Neutrophil (primary cell): ENCODE measurements at regions not wholly inside any gene's neighbourhood (a gene's known extent, or its start where the extent isn't known, plus 50 kb on each side); places are given as distances from the start of the nearest gene placed in this dataset.

Experiments used
- H3K27ac ChIP-seq: fragments of 200-600 bp; sonication (generic); 2 replicates; pipeline ENCODE4 v1.5.1; 2016; ENCODE audit warnings: mild to moderate bottlenecking, moderate library complexity
- H3K27me3 ChIP-seq: fragments of 200-600 bp; sonication (generic); 2 replicates; pipeline ENCODE4 v1.6.0; 2016; ENCODE audit warnings: mild to moderate bottlenecking
- H3K36me3 ChIP-seq: fragments of 200-600 bp; sonication (generic); 2 replicates; pipeline ENCODE4 v1.5.1; 2017
- H3K4me1 ChIP-seq, 2 experiments: fragments of 200-600 bp in 1 of 2; sonication (generic) in 1 of 2; 1 replicate in 1 of 2; 2 replicates in 1 of 2; pipeline versions ENCODE4 v1.5.1 to v1.6.1; 2013 to 2016; ENCODE audit warnings: low read depth in 1 of 2, low read length in 1 of 2, mild to moderate bottlenecking in 1 of 2, moderate library complexity in 1 of 2; ENCODE audit not compliant: control insufficient read depth in 1 of 2, insufficient read depth in 1 of 2
- H3K4me3 ChIP-seq, 2 experiments: fragments of 200-600 bp in 1 of 2; sonication (generic) in 1 of 2; 1 replicate in 1 of 2; 2 replicates in 1 of 2; pipeline ENCODE4 v1.5.1; 2013 to 2016; ENCODE audit warnings: low read depth in 1 of 2, low read length in 1 of 2, mild to moderate bottlenecking in 1 of 2, moderate library complexity in 1 of 2
- H3K9me3 ChIP-seq: fragments of 200-600 bp; sonication (generic); 2 replicates; pipeline ENCODE4 v1.5.1; 2016
- TF ChIP-seq, protein P1 (sequence below): fragments of 200-600 bp; sonication (generic); IDR thresholded peaks from 2 replicates; pipeline ENCODE4 v1.5.1; 2016; ENCODE audit warnings: antibody characterized with exemption

DNA sequence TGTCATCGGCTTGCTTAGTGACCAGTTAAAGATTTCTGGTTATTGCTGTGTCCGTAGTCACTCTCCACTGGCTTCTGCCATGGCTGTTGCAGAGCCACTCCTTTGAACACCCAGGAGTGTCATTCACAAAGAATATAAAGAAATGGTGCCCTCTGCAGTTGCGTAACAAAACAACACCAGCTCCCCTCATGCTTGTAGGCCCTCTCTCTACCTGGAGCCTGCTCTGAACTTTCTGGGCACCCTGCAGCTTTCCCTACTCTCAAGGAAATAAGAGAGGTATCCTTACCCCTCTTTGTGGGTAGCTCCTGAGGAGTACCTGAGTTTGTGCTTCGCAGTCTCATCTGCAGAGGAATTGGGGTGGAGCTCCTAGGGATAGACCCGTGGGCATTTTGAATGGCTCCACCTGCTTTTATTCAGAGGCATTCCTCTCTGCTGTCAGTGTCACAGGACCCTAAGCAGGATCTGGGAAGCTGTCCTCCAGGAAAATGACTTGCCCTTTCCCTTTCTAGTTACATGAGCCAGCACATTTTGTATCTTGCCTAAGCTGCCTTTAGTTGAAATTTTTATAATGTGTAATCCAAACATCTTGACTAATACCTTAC lies 97.2 kb upstream of the TMEM260 start:
- Histone ChIP-seq H3K27ac (no peak overlapping the region), H3K4me1 (no peaks in the 10 kb centered on the region), H3K36me3 (no peaks in the 10 kb centered on the region), H3K27me3 (no peaks in the 10 kb centered on the region), H3K4me3 (no peak overlapping the region), H3K9me3 (no peaks in the 10 kb centered on the region)
- TF ChIP-seq, protein P1, sequence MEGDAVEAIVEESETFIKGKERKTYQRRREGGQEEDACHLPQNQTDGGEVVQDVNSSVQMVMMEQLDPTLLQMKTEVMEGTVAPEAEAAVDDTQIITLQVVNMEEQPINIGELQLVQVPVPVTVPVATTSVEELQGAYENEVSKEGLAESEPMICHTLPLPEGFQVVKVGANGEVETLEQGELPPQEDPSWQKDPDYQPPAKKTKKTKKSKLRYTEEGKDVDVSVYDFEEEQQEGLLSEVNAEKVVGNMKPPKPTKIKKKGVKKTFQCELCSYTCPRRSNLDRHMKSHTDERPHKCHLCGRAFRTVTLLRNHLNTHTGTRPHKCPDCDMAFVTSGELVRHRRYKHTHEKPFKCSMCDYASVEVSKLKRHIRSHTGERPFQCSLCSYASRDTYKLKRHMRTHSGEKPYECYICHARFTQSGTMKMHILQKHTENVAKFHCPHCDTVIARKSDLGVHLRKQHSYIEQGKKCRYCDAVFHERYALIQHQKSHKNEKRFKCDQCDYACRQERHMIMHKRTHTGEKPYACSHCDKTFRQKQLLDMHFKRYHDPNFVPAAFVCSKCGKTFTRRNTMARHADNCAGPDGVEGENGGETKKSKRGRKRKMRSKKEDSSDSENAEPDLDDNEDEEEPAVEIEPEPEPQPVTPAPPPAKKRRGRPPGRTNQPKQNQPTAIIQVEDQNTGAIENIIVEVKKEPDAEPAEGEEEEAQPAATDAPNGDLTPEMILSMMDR = no peak

DNA sequence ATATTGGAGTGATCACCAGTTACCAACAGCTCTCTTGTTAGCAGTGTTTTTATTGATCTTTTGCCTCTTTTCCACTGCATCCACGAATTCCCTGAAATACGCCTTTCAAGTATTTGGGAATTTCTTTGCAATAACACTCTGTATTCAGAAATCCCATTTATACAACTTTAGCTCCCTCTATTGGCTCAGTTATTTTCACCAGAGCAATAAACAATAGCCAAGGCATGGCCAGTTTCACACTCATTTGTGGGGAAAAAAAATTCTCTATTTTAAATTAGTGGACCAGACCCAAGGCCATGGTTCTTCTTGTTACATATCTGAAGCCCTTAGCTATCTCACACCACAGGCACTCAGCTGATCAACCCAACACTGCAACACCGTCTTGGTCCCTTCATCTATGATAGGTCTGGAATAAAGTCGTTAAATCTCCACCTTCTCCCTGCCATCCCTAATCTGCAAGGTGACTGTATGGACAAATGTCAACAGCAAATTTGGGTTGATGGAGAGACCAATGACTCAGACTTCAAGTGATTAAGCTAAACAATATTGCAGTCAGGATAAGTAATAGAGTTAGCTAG lies 92.4 kb upstream of the TMEM260 start:
- Histone ChIP-seq H3K4me3 (no peak overlapping the region), H3K27ac (no peak overlapping the region), H3K4me1 (no peaks in the 10 kb centered on the region), H3K9me3 (no peaks in the 10 kb centered on the region), H3K36me3 (no peaks in the 10 kb centered on the region), H3K27me3 (no peaks in the 10 kb centered on the region)
- TF ChIP-seq, protein P1 = no peak

DNA sequence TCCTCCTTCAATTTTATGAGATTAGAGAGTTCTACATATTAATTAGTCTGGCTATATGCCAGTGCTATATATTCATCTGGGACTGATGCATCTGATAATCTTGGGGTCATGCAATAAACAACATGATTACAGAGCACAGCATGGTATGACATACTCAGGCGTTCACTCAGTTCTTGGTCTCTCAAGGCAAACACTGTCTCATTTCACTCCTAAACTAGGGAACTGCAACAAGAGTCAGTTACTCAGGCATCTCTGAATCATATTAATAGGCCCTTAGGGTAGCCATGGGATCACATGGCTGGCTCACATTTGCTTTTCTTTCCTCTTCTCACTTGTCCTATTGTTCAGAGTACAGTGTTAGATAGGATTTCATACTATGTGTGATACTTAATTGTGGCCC lies 91.8 kb upstream of the TMEM260 start:
- Histone ChIP-seq H3K9me3 (no peaks in the 10 kb centered on the region), H3K4me3 (no peak overlapping the region), H3K27me3 (no peaks in the 10 kb centered on the region), H3K36me3 (no peaks in the 10 kb centered on the region), H3K4me1 (no peaks in the 10 kb centered on the region), H3K27ac (no peak overlapping the region)
- TF ChIP-seq, protein P1 = no peak

DNA sequence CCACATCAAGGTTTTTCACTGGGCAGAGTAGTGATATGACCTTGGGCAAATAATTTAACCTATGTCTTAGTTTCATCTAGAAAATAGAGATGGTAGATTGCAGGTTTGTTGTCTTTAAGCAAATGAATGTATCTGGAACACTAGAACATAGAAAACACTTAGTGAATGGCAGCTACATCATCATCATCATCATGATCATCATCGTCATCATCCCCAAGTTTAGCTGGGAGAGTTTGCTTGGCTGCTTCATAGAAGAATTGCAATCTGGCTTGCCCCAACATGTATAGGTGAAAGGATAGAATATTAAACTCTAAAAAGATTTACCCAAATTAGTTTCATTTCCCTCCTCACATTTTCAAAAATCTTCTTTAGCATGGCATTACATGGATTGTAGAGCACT lies 91.3 kb upstream of the TMEM260 start:
- H3K27ac ChIP-seq = no peak overlapping the region
- no peaks in the 10 kb centered on the region for H3K9me3 ChIP-seq
- no peaks in the 10 kb centered on the region for H3K27me3 ChIP-seq
- no peaks in the 10 kb centered on the region for H3K4me1 ChIP-seq
- TF ChIP-seq, protein P1 = no peak
- H3K36me3 ChIP-seq = no peaks in the 10 kb centered on the region
- H3K4me3 ChIP-seq = no peak overlapping the region

DNA sequence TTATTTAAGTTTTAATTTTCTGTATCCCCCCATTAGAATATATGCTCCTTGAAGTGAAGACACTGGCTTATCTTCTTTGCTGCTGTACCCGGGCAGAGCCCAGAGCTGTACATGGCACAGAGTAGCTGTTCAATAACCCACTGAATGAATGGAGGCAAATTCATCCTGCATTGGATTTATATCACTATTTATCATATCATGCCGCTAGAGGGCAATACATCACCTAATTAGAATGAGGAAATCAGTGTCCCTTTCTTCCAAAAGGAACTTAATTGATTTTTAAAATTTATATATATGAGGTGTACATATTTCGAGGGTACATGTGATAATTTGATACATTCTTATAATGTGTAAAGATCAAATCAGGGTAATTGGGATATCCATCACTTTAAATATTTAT lies 89.2 kb upstream of the TMEM260 start:
- TF ChIP-seq, protein P1 = no peak
- Histone ChIP-seq H3K9me3 (no peaks in the 10 kb centered on the region), H3K4me1 (no peaks in the 10 kb centered on the region)

More for the DNA sequence above, 89.2 kb upstream of the TMEM260 start:
- no peaks in the 10 kb centered on the region for H3K36me3 ChIP-seq
- H3K27ac ChIP-seq = no peak overlapping the region
- no peaks in the 10 kb centered on the region for H3K27me3 ChIP-seq
- H3K4me3 ChIP-seq = no peak overlapping the region
